Aorta (tissue), 5 donors: ENCODE measurements at regions not wholly inside any gene's neighbourhood (a gene's known extent, or its start where the extent isn't known, plus 50 kb on each side); places are given as distances from the start of the nearest gene placed in this dataset.

Experiments
- ATAC-seq: fragments of 200-7000 bp; cut with Tn5 transposase; one replicate; pipeline ENCODE4 v1.9.1; 2022; ENCODE audit warnings: moderate library complexity; ENCODE audit not compliant: low FRiP score
- DNase-seq, 2 donors: peaks; one replicate each; pipeline ENCODE4 v3.0.0-alpha.2; 2020
- H3K27ac ChIP-seq, 2 donors: one replicate each; pipeline ENCODE4 v1.5.1; 2013; ENCODE audit warnings: low read length in 2 of 2, mild to moderate bottlenecking in 2 of 2, moderate library complexity in 2 of 2, control low read depth in 1 of 2, inconsistent platforms in 1 of 2, low read depth in 1 of 2
- H3K27me3 ChIP-seq, 2 donors: one replicate each; pipeline ENCODE4 v1.6.1; 2013; ENCODE audit warnings: control low read depth in 1 of 2, low read length in 1 of 2, mild to moderate bottlenecking in 1 of 2, moderate library complexity in 1 of 2; ENCODE audit not compliant: insufficient read depth in 2 of 2, control insufficient read depth in 1 of 2
- H3K36me3 ChIP-seq, 2 donors: one replicate each; pipeline ENCODE4 v1.6.1; 2013; ENCODE audit warnings: control low read depth in 1 of 2, low read length in 1 of 2, mild to moderate bottlenecking in 1 of 2; ENCODE audit not compliant: insufficient read depth in 2 of 2, control insufficient read depth in 1 of 2
- H3K4me1 ChIP-seq, 2 donors: one replicate each; pipeline ENCODE4 v1.6.1; 2013; ENCODE audit warnings: low read length in 2 of 2, control low read depth in 1 of 2, mild to moderate bottlenecking in 1 of 2, moderate library complexity in 1 of 2; ENCODE audit not compliant: insufficient read depth in 2 of 2, control insufficient read depth in 1 of 2
- H3K4me3 ChIP-seq, 2 donors: one replicate each; pipeline ENCODE4 v1.5.1; 2013; ENCODE audit warnings: low read length in 2 of 2, control low read depth in 1 of 2, mild to moderate bottlenecking in 1 of 2
- H3K9me3 ChIP-seq: one replicate; pipeline ENCODE4 v1.6.1; 2013; ENCODE audit warnings: mild to moderate bottlenecking, low read length; ENCODE audit not compliant: control insufficient read depth
- WGBS, 2 donors: extraction: QIAGEN DNeasy Blood & Tissue Kit; methylation state at CpG; one replicate each; pipeline ENCODE4 v1.1.7; 2013; 5-methylcytosine and 5-hydroxymethylcytosine counted together
- intact Hi-C, 2 donors: fragments of 100-400 bp; cut with DNase I; formaldehyde crosslinking; loops; one replicate each; pipeline versions ENCODE4 v1.14.2 to v1.15.0; 2022
- donor health status: healthy with polysubstance abuse.
- donor health status: Bipolar disorder and iron deficiency.
- donor health status: DM: no; HTN: no; CAD: no.
- donor health status: DM: no; HTN: no; CAD: no.
- donor health status: DM: yes; HTN: yes; CAD: no.

DNA sequence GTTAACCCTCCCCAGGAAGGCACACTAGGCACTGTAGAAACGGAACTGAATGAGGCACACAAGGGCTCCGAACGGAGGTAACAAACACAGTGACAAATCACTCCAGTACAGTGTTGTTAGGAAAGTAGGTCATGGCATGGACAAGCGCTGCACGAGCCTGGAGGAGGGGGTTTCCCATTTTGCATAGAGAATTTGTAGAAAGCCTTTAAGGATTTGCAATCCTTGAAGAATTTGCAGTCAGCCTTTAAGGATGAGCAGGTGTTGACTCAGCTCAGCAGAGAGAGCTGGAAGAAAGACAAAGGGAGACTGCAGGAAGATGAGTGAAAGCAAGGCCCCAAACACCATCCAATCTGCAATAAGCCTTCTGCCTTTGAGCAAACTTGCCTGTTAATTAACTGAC, 51.1 kb upstream of the PPP1R3C start:
- Histone ChIP-seq H3K27me3 (no peaks in the 10 kb centered on the region), H3K4me3 (no peak overlapping the region), H3K27ac (no peak overlapping the region), H3K36me3 (no peaks in the 10 kb centered on the region), H3K9me3 (no peaks in the 10 kb centered on the region), H3K4me1 (peaks cover 0 to under 1% of the 10 kb centered on the region in 2 donors)
- intact Hi-C loops: no loop called here
- no peak for DNase-seq
- ATAC-seq: no peak
- WGBS, 2 donors: 64 to 70% methylated on average over 5 of the region's 5 CpGs

GRCh38 chr10:91682912-91683311, 50.0 kb upstream of the PPP1R3C start:
- no peaks in the 10 kb centered on the region for H3K9me3 ChIP-seq
- H3K4me1 ChIP-seq: no peaks in the 10 kb centered on the region
- WGBS, 2 donors: 95 to 98% methylated on average over 1 of the region's 1 CpG
- DNase-seq: no peak
- no peak overlapping the region for H3K27ac ChIP-seq
- no peak overlapping the region for H3K4me3 ChIP-seq
- ATAC-seq: no peak
- no peaks in the 10 kb centered on the region for H3K27me3 ChIP-seq
- intact Hi-C loops: no loop called here
- H3K36me3 ChIP-seq: no peaks in the 10 kb centered on the region
